GM19328 (cell line): ENCODE measurements at regions not wholly inside any gene's neighbourhood (a gene's known extent, or its start where the extent isn't known, plus 50 kb on each side); places are given as distances from the start of the nearest gene placed in this dataset.
"Not testable (repeated sequence)": the region's sequence is repeated elsewhere in the genome, so short reads cannot be mapped to it uniquely, and the experiment has no call there.

Experiments
- ATAC-seq: cut with Tn5 transposase; IDR thresholded peaks from one replicate; pipeline ENCODE4 v1.9.1; 2021; ENCODE audit warnings: mild to moderate bottlenecking, moderate library complexity; ENCODE audit not compliant: unreplicated experiment

DNA sequence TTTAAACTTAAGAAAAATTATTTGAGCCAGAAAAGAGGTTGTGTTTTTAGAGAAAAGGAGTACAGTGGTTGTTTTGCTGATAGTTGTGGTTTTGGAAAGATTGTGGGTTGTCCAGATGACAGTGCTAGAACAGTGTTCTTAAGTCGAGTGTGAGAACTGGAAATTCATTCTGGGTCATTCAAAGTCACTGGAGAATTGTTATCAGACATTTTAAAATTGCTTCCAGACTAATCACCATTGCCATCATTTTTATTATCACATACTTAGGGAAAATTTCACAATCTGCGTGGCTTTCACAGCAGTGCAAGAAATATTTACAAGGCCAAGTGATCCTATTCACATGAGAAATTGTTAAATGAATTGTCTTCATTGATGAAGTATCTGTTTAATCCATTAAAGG is 242.2 kb upstream of the DDI1 start:
- ATAC-seq, result no peak

GRCh38 chr11:103798026-103798425 is 238.4 kb upstream of the DDI1 start:
- ATAC-seq, result no peak

GRCh38 chr11:103798446-103798845 is 238.0 kb upstream of the DDI1 start:
- no peak for ATAC-seq

- ATAC-seq, result no peak
These were observed 235.9 kb upstream of the DDI1 start for GRCh38 chr11:103800406-103801114.

- no peak for ATAC-seq
These were observed 233.4 kb upstream of the DDI1 start for GRCh38 chr11:103803062-103803461.

- no peak for ATAC-seq
These were observed 230.8 kb upstream of the DDI1 start for GRCh38 chr11:103805688-103806009.

DNA sequence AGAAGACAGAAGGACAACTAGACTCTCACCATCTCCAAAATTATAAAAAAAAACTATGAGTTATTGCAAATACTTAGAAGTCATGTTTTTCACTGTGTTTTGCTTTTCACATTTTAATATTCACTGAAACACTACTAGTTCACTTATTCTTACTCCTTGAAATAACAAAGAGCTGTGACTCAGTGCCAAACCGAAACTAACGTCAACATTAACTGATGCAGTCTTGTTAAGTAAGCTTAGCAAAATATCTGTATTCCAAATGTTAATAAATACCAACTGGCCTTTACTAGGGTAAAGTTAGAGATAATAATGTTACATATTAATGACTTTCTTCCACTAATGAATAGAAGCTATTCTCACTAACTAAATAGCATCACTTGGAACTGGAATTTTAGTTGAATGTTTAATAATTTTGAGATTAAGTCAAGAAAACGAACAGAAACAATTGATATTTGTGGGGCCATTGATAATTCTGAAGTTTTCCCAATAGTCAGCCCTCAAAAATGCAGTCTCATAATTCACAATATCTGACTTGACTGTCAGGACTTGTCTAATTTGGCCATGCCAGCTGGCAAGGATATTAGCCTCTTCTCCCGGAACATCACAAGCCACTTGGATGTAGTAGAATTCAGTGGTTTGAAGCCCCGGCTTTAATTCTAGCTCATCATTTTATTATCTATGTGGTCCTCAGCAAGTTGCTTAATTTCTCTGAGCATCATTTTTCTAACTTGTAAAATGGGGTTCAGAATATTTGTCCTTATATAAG is 230.1 kb upstream of the DDI1 start:
- ATAC-seq, result no peak

DNA sequence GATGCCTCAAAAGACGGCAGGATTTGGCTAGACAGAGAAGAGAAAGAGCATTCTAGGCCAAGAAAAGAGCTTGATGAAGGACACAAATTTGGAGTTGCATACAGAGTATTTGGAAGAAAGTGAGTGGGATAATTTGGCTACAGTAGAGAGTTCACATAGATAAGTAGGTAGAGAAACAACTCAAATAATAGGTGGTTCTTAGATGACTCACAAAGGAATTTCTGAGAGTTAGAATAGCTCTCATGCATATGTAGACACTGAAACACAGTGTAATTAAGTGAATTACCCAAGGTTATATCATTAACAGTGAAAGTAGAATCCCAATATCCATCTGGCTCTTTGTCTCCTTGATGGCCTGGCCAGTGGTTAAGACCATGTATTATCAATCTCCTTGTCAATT is 228.6 kb upstream of the DDI1 start:
- ATAC-seq, result no peak

DNA sequence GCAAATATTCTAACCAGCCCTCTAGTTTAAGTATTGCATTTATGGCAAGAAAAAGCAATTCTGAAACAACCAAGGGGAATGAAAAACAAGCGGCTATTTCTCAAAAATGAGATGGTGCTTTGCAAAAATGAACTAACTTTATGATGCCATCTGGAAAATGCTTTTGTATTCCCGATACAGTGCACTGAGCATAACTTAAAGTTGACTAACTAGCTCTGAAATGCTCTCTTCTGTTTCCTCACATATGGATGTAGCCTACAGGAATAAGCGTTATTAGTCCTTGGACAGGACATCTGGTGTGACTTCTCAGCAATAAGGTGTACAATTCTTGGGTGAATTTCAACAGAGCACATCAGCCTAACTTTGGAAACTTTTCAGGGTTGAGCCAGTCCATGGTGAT is 228.2 kb upstream of the DDI1 start:
- ATAC-seq, result no peak

- ATAC-seq, result no peak
These were observed 224.5 kb upstream of the DDI1 start for GRCh38 chr11:103811870-103812455.

DNA sequence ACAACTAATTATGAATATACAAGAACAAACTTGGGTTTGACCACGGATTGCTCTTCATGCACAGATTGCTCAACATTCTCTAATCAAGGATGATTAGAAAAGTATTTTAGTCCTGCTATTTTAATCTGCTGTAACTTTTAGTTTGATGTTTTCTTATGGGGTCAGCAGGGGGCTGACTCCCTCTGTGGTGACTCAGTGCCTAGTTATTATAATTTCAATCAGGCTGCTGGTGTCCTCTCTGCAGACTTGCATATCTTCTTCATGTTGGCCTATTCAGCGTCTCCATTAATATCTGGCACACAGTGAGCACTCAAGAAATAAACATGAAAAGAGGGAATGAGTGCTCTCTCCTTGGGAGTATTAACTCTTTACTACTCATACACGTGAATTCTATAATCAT is 223.8 kb upstream of the DDI1 start:
- no peak for ATAC-seq

DNA sequence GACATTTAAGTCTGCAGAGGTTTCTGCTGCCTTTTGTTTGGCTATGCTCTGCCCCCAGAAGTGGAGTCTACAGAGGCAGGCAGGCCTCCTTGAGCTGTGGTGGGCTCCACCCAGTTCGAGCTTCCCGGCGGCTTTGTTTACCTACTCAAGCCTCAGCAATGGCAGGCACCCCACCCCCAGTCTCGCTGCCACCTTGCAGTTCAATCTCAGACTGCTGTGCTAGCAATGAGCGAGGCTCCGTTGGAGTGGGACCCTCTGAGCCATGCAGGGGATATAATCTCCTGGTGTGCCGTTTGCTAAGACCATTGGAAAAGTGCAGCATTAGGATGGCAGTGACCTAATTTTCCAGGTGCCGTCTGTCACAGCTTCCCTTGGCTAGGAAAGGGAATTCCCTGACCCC is 216.1 kb upstream of the DDI1 start:
- not testable (repeated sequence) for ATAC-seq

- ATAC-seq, result no peak
These were observed 212.3 kb upstream of the DDI1 start for GRCh38 chr11:103824116-103824515.

GRCh38 chr11:103825469-103825868 is 211.0 kb upstream of the DDI1 start:
- ATAC-seq, result no peak

- no peak for ATAC-seq
These were observed 209.6 kb upstream of the DDI1 start for GRCh38 chr11:103826856-103827255.

DNA sequence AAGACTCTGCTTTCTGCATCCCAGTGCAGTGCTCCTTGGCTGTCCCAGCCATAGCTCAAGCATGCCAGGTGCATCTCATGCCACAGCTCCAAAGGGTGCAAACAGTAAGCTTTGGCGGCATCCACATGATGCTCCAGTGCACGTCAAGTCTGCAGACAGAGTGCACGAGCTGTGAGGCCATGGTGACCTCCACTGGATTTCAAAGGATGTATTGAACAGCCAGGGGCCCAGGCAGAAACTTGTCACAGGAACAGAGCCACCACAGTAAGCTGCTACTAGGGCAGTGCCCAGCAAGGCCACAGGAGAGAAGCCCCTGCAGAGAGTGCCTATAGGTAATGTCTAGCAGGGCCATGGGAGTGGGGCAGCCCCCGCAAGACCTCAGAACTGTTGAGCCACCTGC is 206.8 kb upstream of the DDI1 start:
- no peak for ATAC-seq

DNA sequence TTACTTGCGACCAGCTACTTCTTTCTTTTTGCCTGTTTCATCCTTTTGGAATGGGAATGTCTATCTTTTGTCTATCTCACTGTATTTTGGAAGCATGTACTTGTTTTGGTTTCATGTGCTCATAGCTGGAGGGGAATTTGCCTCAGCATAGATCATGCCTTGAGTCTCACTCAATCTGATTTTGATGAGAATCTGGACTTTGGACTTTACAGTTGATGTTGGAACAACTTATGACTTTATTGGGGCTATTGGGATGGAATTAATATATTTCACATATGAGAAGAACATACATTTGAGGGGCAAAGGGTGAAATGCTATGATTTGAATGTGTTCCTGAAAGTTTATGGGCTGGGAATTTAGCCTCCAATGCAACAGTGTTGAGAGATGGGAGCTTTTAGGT is 206.2 kb upstream of the DDI1 start:
- no peak for ATAC-seq

GRCh38 chr11:103832762-103833161 is 203.7 kb upstream of the DDI1 start:
- ATAC-seq, result no peak

- ATAC-seq, result no peak
These were observed 194.2 kb upstream of the DDI1 start for GRCh38 chr11:103842191-103842590.

GRCh38 chr11:103842795-103843194 is 193.6 kb upstream of the DDI1 start:
- no peak for ATAC-seq

GRCh38 chr11:103844327-103845215 is 191.9 kb upstream of the DDI1 start:
- peak; percentile 97 for ATAC-seq
